ENCODE measurements at regions not wholly inside any gene's neighbourhood (a gene's known extent, or its start where the extent isn't known, plus 50 kb on each side); places are given as distances from the start of the nearest gene placed in this dataset.

DNA sequence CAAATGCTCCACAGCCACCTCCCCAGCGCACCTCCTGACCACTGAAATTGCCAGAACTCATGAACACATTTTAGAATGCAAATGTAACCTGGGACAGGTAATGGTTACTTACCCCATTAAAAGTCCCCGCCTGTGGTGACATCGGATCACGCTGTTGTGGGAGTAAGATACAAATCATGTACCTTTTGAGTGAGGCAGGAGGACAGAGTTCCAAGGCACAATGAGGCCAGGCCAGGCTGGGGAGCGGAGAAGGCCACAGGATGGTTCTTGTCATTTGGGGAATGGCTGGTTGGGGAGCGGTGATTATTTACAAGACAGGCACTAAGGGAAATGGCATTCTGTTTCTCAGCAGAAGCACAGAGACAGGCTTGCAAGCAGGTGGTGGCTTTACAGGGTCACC lies 490.0 kb downstream of the EDEM1 start:
- TF ChIP-seq, protein P1, sequence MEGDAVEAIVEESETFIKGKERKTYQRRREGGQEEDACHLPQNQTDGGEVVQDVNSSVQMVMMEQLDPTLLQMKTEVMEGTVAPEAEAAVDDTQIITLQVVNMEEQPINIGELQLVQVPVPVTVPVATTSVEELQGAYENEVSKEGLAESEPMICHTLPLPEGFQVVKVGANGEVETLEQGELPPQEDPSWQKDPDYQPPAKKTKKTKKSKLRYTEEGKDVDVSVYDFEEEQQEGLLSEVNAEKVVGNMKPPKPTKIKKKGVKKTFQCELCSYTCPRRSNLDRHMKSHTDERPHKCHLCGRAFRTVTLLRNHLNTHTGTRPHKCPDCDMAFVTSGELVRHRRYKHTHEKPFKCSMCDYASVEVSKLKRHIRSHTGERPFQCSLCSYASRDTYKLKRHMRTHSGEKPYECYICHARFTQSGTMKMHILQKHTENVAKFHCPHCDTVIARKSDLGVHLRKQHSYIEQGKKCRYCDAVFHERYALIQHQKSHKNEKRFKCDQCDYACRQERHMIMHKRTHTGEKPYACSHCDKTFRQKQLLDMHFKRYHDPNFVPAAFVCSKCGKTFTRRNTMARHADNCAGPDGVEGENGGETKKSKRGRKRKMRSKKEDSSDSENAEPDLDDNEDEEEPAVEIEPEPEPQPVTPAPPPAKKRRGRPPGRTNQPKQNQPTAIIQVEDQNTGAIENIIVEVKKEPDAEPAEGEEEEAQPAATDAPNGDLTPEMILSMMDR (conservative IDR thresholded peaks at IDR 0.05; ENCODE audit: low read length), result no peak
- TF ChIP-seq EZH2phosphoT487 (IDR thresholded peaks at IDR 0.05; ENCODE audit: borderline replicate concordance), result no peak

Data from Loucy (cell line).